ENCODE measurements at regions not wholly inside any gene's neighbourhood (a gene's known extent, or its start where the extent isn't known, plus 50 kb on each side); places are given as distances from the start of the nearest gene placed in this dataset.

DNA sequence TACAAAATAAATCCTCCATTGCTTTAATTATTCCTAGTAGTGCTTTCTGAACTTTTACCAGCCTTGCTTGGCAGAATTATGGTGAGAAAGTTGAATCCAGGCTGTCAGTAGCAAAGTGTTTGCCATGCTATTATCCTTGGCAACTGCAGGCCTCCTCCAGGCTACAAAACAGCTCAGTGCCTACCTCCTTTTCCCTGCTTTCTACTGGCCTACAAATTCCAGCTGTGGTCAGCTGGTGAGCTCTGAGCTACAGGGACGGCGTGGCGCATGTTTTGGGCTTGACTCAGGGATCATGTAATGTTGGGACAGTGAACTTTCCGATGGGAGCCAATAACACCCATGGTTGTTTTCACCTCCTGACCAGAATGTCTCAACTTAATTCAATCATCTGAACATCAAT, 456.1 kb upstream of the ADAMTS5 start:
- Histone ChIP-seq H3K4me1 (ENCODE audit: control insufficient read depth in 5 of 5, insufficient read depth in 5 of 5, low read length in 5 of 5) (peaks cover 2 to 25% (median 5%) of the 10 kb centered on the region in 5 donors), H3K9ac (ENCODE audit: insufficient read depth in 1 of 2, low read length in 2 of 2) (peak overlapping the region in 1 of 2 donors; percentile 63), H3K36me3 (ENCODE audit: control insufficient read depth in 4 of 4, insufficient read depth in 4 of 4, low read length in 4 of 4) (no peaks in the 10 kb centered on the region), H3K9me3 (ENCODE audit: control insufficient read depth in 4 of 4, insufficient read depth in 3 of 4, low read length in 3 of 4) (peaks cover 0 to 2% (median 0%) of the 10 kb centered on the region in 4 donors), H3K27ac (ENCODE audit: low read depth in 1 of 2, low read length in 1 of 2) (no peak overlapping the region), H3K27me3 (ENCODE audit: control insufficient read depth in 3 of 3, insufficient read depth in 3 of 3, low read length in 2 of 3) (no peaks in the 10 kb centered on the region), H3K4me3 (no peak overlapping the region)
- DNase-seq (peak; percentile 70 to 89 (median 83)), ATAC-seq (ENCODE audit: insufficient read depth, low FRiP score) (peak; percentile 70)
- 78 to 85% methylated on average over 4 of the region's 4 CpGs for WGBS, 2 donors
- TF ChIP-seq, protein P1, sequence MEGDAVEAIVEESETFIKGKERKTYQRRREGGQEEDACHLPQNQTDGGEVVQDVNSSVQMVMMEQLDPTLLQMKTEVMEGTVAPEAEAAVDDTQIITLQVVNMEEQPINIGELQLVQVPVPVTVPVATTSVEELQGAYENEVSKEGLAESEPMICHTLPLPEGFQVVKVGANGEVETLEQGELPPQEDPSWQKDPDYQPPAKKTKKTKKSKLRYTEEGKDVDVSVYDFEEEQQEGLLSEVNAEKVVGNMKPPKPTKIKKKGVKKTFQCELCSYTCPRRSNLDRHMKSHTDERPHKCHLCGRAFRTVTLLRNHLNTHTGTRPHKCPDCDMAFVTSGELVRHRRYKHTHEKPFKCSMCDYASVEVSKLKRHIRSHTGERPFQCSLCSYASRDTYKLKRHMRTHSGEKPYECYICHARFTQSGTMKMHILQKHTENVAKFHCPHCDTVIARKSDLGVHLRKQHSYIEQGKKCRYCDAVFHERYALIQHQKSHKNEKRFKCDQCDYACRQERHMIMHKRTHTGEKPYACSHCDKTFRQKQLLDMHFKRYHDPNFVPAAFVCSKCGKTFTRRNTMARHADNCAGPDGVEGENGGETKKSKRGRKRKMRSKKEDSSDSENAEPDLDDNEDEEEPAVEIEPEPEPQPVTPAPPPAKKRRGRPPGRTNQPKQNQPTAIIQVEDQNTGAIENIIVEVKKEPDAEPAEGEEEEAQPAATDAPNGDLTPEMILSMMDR (IDR thresholded peaks at IDR 0.05; ENCODE audit: control extremely low read depth, extremely low read depth), result no peak

DNA sequence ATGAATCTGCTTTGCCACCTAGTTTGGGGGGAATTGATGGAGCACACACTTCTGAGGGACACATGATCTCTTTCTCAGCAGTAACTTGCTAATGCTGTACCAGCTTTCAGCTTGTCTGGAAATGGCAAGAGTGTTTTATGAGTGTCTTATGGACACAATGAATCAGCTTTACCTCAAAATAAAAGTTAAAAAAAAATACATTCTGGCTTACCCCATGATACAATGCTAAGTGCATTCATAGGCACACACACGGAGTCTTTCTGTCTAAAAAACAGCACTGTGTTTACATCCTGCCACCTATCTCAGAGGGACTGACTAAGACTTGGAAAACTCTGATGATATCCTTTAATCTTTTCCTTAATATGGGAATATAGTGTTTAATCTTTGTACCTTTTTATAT, 455.5 kb upstream of the ADAMTS5 start:
- Histone ChIP-seq H3K4me1 (ENCODE audit: control insufficient read depth in 5 of 5, insufficient read depth in 5 of 5, low read length in 5 of 5) (peaks cover 2 to 30% (median 5%) of the 10 kb centered on the region in 5 donors), H3K27me3 (ENCODE audit: control insufficient read depth in 3 of 3, insufficient read depth in 3 of 3, low read length in 2 of 3) (no peaks in the 10 kb centered on the region), H3K9ac (ENCODE audit: insufficient read depth in 1 of 2, low read length in 2 of 2) (no peak overlapping the region), H3K4me3 (no peak overlapping the region), H3K27ac (ENCODE audit: low read depth in 1 of 2, low read length in 1 of 2) (peak overlapping the region; percentile 14 to 36), H3K9me3 (ENCODE audit: control insufficient read depth in 4 of 4, insufficient read depth in 3 of 4, low read length in 3 of 4) (peaks cover 0 to under 1% (median 0%) of the 10 kb centered on the region in 4 donors), H3K36me3 (ENCODE audit: control insufficient read depth in 4 of 4, insufficient read depth in 4 of 4, low read length in 4 of 4) (no peaks in the 10 kb centered on the region)
- DNase-seq (no peak), ATAC-seq (ENCODE audit: insufficient read depth, low FRiP score) (no peak)
- 61 to 63% methylated on average over 1 of the region's 1 CpG for WGBS, 2 donors
- TF ChIP-seq, protein P1 (IDR thresholded peaks at IDR 0.05; ENCODE audit: control extremely low read depth, extremely low read depth), result no peak

DNA sequence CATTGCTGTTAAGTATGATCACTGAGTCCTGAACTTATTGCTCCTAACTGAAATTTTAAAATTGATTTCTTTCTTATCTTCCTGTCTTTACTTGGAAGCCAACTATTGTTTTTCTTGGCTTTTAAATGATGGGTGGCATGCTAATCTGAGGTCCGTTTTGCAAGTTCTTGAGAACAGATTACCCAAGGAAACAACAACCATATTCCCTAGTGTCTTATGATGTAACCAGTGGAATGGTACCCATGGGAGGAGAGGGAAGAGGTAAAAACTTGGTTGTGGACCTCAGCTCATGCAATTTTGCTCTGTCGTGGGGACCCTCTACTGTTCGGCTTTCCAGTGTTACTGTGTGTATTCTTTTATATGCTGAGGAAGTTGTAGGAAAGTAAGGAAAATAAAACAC, 454.8 kb upstream of the ADAMTS5 start:
- Histone ChIP-seq H3K4me3 (no peak overlapping the region), H3K4me1 (ENCODE audit: control insufficient read depth in 5 of 5, insufficient read depth in 5 of 5, low read length in 5 of 5) (peaks cover 2 to 37% (median 5%) of the 10 kb centered on the region in 5 donors), H3K36me3 (ENCODE audit: control insufficient read depth in 4 of 4, insufficient read depth in 4 of 4, low read length in 4 of 4) (no peaks in the 10 kb centered on the region), H3K27me3 (ENCODE audit: control insufficient read depth in 3 of 3, insufficient read depth in 3 of 3, low read length in 2 of 3) (no peaks in the 10 kb centered on the region), H3K9ac (ENCODE audit: insufficient read depth in 1 of 2, low read length in 2 of 2) (no peak overlapping the region), H3K9me3 (ENCODE audit: control insufficient read depth in 4 of 4, insufficient read depth in 3 of 4, low read length in 3 of 4) (peaks cover 0 to 3% (median 0%) of the 10 kb centered on the region in 4 donors), H3K27ac (ENCODE audit: low read depth in 1 of 2, low read length in 1 of 2) (no peak overlapping the region)
- WGBS, 2 donors, result 81% methylated on average over 3 of the region's 3 CpGs
- DNase-seq (no peak), ATAC-seq (ENCODE audit: insufficient read depth, low FRiP score) (no peak)
- TF ChIP-seq, protein P1 (IDR thresholded peaks at IDR 0.05; ENCODE audit: control extremely low read depth, extremely low read depth), result no peak

DNA sequence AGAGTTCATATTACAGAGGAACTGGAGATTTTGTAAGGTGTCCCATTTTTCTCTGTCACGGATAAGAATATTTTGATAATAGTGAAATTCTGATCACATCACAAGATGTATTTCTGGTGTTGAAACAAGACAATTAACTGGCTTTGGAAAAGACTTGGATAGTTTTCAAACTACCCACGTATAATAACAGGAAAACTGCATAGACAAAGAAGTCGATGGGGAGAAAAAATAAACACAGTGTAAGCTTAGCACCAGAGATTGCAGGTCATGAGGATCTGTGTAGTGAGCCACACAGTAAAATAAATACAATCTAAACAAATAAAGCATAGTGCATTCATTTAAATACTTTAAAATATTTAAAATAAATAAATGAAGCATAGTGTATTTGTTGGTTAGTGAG, 452.3 kb upstream of the ADAMTS5 start:
- no peak overlapping the region for H3K4me3 ChIP-seq
- peaks cover 0 to 39% (median 5%) of the 10 kb centered on the region in 5 donors for H3K4me1 ChIP-seq (ENCODE audit: control insufficient read depth in 5 of 5, insufficient read depth in 5 of 5, low read length in 5 of 5)
- DNase-seq (no peak), ATAC-seq (ENCODE audit: insufficient read depth, low FRiP score) (no peak)
- H3K27me3 ChIP-seq (ENCODE audit: control insufficient read depth in 3 of 3, insufficient read depth in 3 of 3, low read length in 2 of 3), result no peaks in the 10 kb centered on the region
- H3K9ac ChIP-seq (ENCODE audit: insufficient read depth in 1 of 2, low read length in 2 of 2), result no peak overlapping the region
- no peaks in the 10 kb centered on the region for H3K36me3 ChIP-seq (ENCODE audit: control insufficient read depth in 4 of 4, insufficient read depth in 4 of 4, low read length in 4 of 4)
- TF ChIP-seq, protein P1 (IDR thresholded peaks at IDR 0.05; ENCODE audit: control extremely low read depth, extremely low read depth), result no peak
- H3K9me3 ChIP-seq (ENCODE audit: control insufficient read depth in 4 of 4, insufficient read depth in 3 of 4, low read length in 3 of 4), result peaks cover 0 to 5% (median 0%) of the 10 kb centered on the region in 4 donors
- WGBS, 2 donors, result 52 to 68% methylated on average over 3 of the region's 3 CpGs
- H3K27ac ChIP-seq (ENCODE audit: low read depth in 1 of 2, low read length in 1 of 2), result no peak overlapping the region

Data from lung (tissue), 11 donors.